Ovary (tissue), 7 donors: ENCODE measurements at regions not wholly inside any gene's neighbourhood (a gene's known extent, or its start where the extent isn't known, plus 50 kb on each side); places are given as distances from the start of the nearest gene placed in this dataset.

Experiments
- DNase-seq, 5 donors: peaks; one replicate each; pipeline ENCODE4 v3.0.0-alpha.2; 2019 to 2020
- H3K27ac ChIP-seq, 2 donors: fragments of 200-600 bp; one replicate each; pipeline versions ENCODE4 v1.5.1 to v1.8.0; 2019 to 2022
- H3K27me3 ChIP-seq: fragments of 200-600 bp; one replicate; pipeline ENCODE4 v1.8.0; 2022
- H3K36me3 ChIP-seq: fragments of 200-600 bp; sonication (generic); one replicate; pipeline ENCODE4 v1.5.1; 2019
- H3K4me1 ChIP-seq: one replicate; pipeline ENCODE4 v1.8.1; 2013; ENCODE audit warnings: mild to moderate bottlenecking, moderate library complexity; ENCODE audit not compliant: insufficient read depth
- H3K4me3 ChIP-seq: fragments of 200-600 bp; sonication (generic); one replicate; pipeline ENCODE4 v1.5.1; 2017
- H3K9me3 ChIP-seq, 2 donors: fragments of 200-600 bp in 1 of 2; sonication (generic) in 1 of 2; one replicate each; pipeline versions ENCODE4 v1.5.1 to v1.8.1; 2013 to 2019; ENCODE audit warnings: mild to moderate bottlenecking in 1 of 2, moderate library complexity in 1 of 2
- CTCF ChIP-seq, 3 donors: fragments of 450-650 bp in 2 of 3; fragments of 200-600 bp in 1 of 3; IDR thresholded peaks; one replicate each; pipeline versions ENCODE4 v1.5.1 to v1.8.0; 2016 to 2022; ENCODE audit warnings: antibody characterized with exemption in 3 of 3, mild to moderate bottlenecking in 1 of 3
- EP300 ChIP-seq: sonication (generic); formaldehyde crosslinking; IDR thresholded peaks from one replicate; pipeline ENCODE4 v1.6.1; 2017; ENCODE audit warnings: antibody characterized with exemption
- POLR2A ChIP-seq: fragments of 450-650 bp; IDR thresholded peaks from one replicate; pipeline ENCODE4 v1.6.1; 2017; ENCODE audit warnings: antibody characterized with exemption, mild to moderate bottlenecking, moderate library complexity
- WGBS, 3 donors: extraction: QIAGEN DNeasy Blood & Tissue Kit in 1 of 3; methylation state at CpG; one replicate each; pipeline versions ENCODE4 v1.1.5 to v1.1.7; 2013 to 2017; 5-methylcytosine and 5-hydroxymethylcytosine counted together
- intact Hi-C, 4 donors: fragments of 100-400 bp; cut with DNase I; formaldehyde crosslinking; loops; one replicate each; pipeline versions ENCODE4 v1.11.0 to v1.15.1; 2022 to 2023
- donor health status: DM: no; HTN: no; CAD: no; lungs with moderate emphysema.
- donor health status: DM: no; HTN: no; CAD: no.
- donor health status: Bipolar disorder and iron deficiency.
- donor health status: DM: no; HTN: no; CAD: no.
- donor health status: DM: yes; HTN: yes; CAD: no.

GRCh38 chr2:176612736-176613135 lies 343.5 kb downstream of the MTX2 start:
- no peak for DNase-seq
- intact Hi-C loops: no loop called here
- H3K36me3 ChIP-seq: no peaks in the 10 kb centered on the region
- no peak overlapping the region for H3K27ac ChIP-seq
- H3K9me3 ChIP-seq: no peaks in the 10 kb centered on the region
- no peaks in the 10 kb centered on the region for H3K4me1 ChIP-seq
- no peak overlapping the region for H3K4me3 ChIP-seq
- no peaks in the 10 kb centered on the region for H3K27me3 ChIP-seq
- TF ChIP-seq CTCF (IDR thresholded peaks at IDR 0.05): no peak
- no peak for TF ChIP-seq POLR2A
- TF ChIP-seq EP300: no peak
- WGBS, 3 donors: 34 to 40% (median 37%) methylated on average over 3 of the region's 3 CpGs

GRCh38 chr2:176613323-176613987 lies 344.2 kb downstream of the MTX2 start:
- TF ChIP-seq EP300 (no peak), POLR2A (no peak), CTCF (IDR thresholded peaks at IDR 0.05) (no peak)
- WGBS, 3 donors: 24 to 30% (median 26%) methylated on average over 3 of the region's 3 CpGs
- DNase-seq: no peak
- no peaks in the 10 kb centered on the region for H3K4me1 ChIP-seq
- H3K27ac ChIP-seq: no peak overlapping the region
- intact Hi-C loops: no loop called here
- no peak overlapping the region for H3K4me3 ChIP-seq
- no peaks in the 10 kb centered on the region for H3K9me3 ChIP-seq
- no peaks in the 10 kb centered on the region for H3K36me3 ChIP-seq
- no peaks in the 10 kb centered on the region for H3K27me3 ChIP-seq

GRCh38 chr2:176614049-176614448 lies 344.8 kb downstream of the MTX2 start:
- 47 to 53% (median 51%) methylated on average over 2 of the region's 2 CpGs for WGBS, 3 donors
- DNase-seq: no peak
- TF ChIP-seq EP300 (no peak), CTCF (IDR thresholded peaks at IDR 0.05) (no peak), POLR2A (no peak)
- H3K27me3 ChIP-seq: no peaks in the 10 kb centered on the region
- no peaks in the 10 kb centered on the region for H3K4me1 ChIP-seq
- H3K4me3 ChIP-seq: no peak overlapping the region
- intact Hi-C loops: no loop called here
- H3K36me3 ChIP-seq: no peaks in the 10 kb centered on the region
- no peak overlapping the region for H3K27ac ChIP-seq
- H3K9me3 ChIP-seq: no peaks in the 10 kb centered on the region

GRCh38 chr2:176614930-176615329 lies 345.7 kb downstream of the MTX2 start:
- no peaks in the 10 kb centered on the region for H3K27me3 ChIP-seq
- no peak overlapping the region for H3K27ac ChIP-seq
- WGBS, 3 donors: 57 to 69% (median 69%) methylated on average over 2 of the region's 2 CpGs
- TF ChIP-seq EP300: no peak
- H3K9me3 ChIP-seq: no peaks in the 10 kb centered on the region
- intact Hi-C loops: no loop called here
- H3K4me3 ChIP-seq: no peak overlapping the region
- H3K36me3 ChIP-seq: no peaks in the 10 kb centered on the region
- no peaks in the 10 kb centered on the region for H3K4me1 ChIP-seq
- no peak for DNase-seq

- H3K36me3 ChIP-seq: no peaks in the 10 kb centered on the region
- intact Hi-C loops: no loop called here
- no peaks in the 10 kb centered on the region for H3K9me3 ChIP-seq
- H3K27me3 ChIP-seq: no peaks in the 10 kb centered on the region
- DNase-seq: no peak
- 89 to 93% (median 91%) methylated on average over 6 of the region's 6 CpGs for WGBS, 3 donors
- H3K4me3 ChIP-seq: no peak overlapping the region
- H3K27ac ChIP-seq: no peak overlapping the region
- no peaks in the 10 kb centered on the region for H3K4me1 ChIP-seq
- TF ChIP-seq CTCF (IDR thresholded peaks at IDR 0.05) (no peak), POLR2A (no peak), EP300 (no peak)
Measured at GRCh38 chr2:176619504-176619903, 350.3 kb downstream of the MTX2 start.
